Lower lobe of right lung (tissue), 2 donors: ENCODE measurements at regions not wholly inside any gene's neighbourhood (a gene's known extent, or its start where the extent isn't known, plus 50 kb on each side); places are given as distances from the start of the nearest gene placed in this dataset.

Source experiments
- ATAC-seq, 2 donors: fragments of 200-7000 bp; cut with Tn5 transposase; one replicate each; pipeline ENCODE4 v1.9.1; 2020 to 2022; ENCODE audit warnings: mild to moderate bottlenecking in 2 of 2, moderate library complexity in 2 of 2
- DNase-seq: peaks from one replicate; pipeline ENCODE4 v3.0.0-alpha.2; 2020
- H3K27ac ChIP-seq: fragments of 200-600 bp; one replicate; pipeline ENCODE4 v1.8.0; 2022
- H3K27me3 ChIP-seq: fragments of 200-600 bp; one replicate; pipeline ENCODE4 v1.8.0; 2022; ENCODE audit warnings: low read depth
- H3K36me3 ChIP-seq: fragments of 200-600 bp; one replicate; pipeline ENCODE4 v1.8.0; 2022; ENCODE audit warnings: mild to moderate bottlenecking
- H3K4me1 ChIP-seq: fragments of 200-600 bp; one replicate; pipeline ENCODE4 v1.8.0; 2022
- H3K4me3 ChIP-seq: fragments of 200-600 bp; one replicate; pipeline ENCODE4 v1.8.0; 2022; ENCODE audit warnings: mild to moderate bottlenecking
- H3K9me3 ChIP-seq: fragments of 200-600 bp; one replicate; pipeline ENCODE4 v1.8.0; 2022
- CTCF ChIP-seq: fragments of 200-600 bp; IDR thresholded peaks from one replicate; pipeline ENCODE4 v1.8.0; 2022; ENCODE audit warnings: antibody characterized with exemption, mild to moderate bottlenecking
- intact Hi-C: fragments of 100-400 bp; cut with DNase I; formaldehyde crosslinking; loops from one replicate; pipeline ENCODE4 v1.11.0; 2022
- donor health status: DM: no; HTN: yes; CAD: no; lungs with severe emphysema.

GRCh38 chr11:101810546-101810945 is 104.3 kb upstream of the CEP126 start:
- DNase-seq (no peak), ATAC-seq (peak in 1 of 2 donors; percentile 41)
- H3K9me3 ChIP-seq: no peaks in the 10 kb centered on the region
- intact Hi-C loops: no loop called here
- no peak overlapping the region for H3K4me3 ChIP-seq
- H3K36me3 ChIP-seq: no peaks in the 10 kb centered on the region
- H3K27me3 ChIP-seq: no peaks in the 10 kb centered on the region
- no peak for TF ChIP-seq CTCF
- no peaks in the 10 kb centered on the region for H3K4me1 ChIP-seq
- no peak overlapping the region for H3K27ac ChIP-seq

GRCh38 chr11:101807531-101807930 is 107.3 kb upstream of the CEP126 start:
- Histone ChIP-seq H3K27ac (peak overlapping the region; percentile 1), H3K4me3 (no peak overlapping the region), H3K27me3 (no peaks in the 10 kb centered on the region), H3K9me3 (no peaks in the 10 kb centered on the region), H3K36me3 (no peaks in the 10 kb centered on the region), H3K4me1 (no peaks in the 10 kb centered on the region)
- intact Hi-C loops: no loop called here
- no peak for TF ChIP-seq CTCF
- ATAC-seq: no peak
- no peak for DNase-seq

- H3K4me3 ChIP-seq: no peak overlapping the region
- DNase-seq: no peak
- no peaks in the 10 kb centered on the region for H3K4me1 ChIP-seq
- H3K36me3 ChIP-seq: no peaks in the 10 kb centered on the region
- intact Hi-C loops: no loop called here
- H3K27me3 ChIP-seq: no peaks in the 10 kb centered on the region
- no peak for ATAC-seq
- H3K9me3 ChIP-seq: no peaks in the 10 kb centered on the region
- TF ChIP-seq CTCF: no peak
- H3K27ac ChIP-seq: no peak overlapping the region
These were observed 111.2 kb upstream of the CEP126 start for GRCh38 chr11:101803651-101804050.

- DNase-seq: no peak
- Histone ChIP-seq H3K36me3 (no peaks in the 10 kb centered on the region), H3K27ac (no peak overlapping the region), H3K27me3 (no peaks in the 10 kb centered on the region), H3K9me3 (no peaks in the 10 kb centered on the region), H3K4me1 (no peaks in the 10 kb centered on the region), H3K4me3 (no peak overlapping the region)
- intact Hi-C loops: no loop called here
- no peak for ATAC-seq
- no peak for TF ChIP-seq CTCF
These were observed 117.5 kb upstream of the CEP126 start for GRCh38 chr11:101797335-101797734.

GRCh38 chr11:101792814-101793213 is 122.0 kb upstream of the CEP126 start:
- no peaks in the 10 kb centered on the region for H3K9me3 ChIP-seq
- H3K27ac ChIP-seq: no peak overlapping the region
- no peak for TF ChIP-seq CTCF
- no peaks in the 10 kb centered on the region for H3K27me3 ChIP-seq
- no peaks in the 10 kb centered on the region for H3K4me1 ChIP-seq
- intact Hi-C loops: no loop called here
- DNase-seq (no peak), ATAC-seq (peak in 1 of 2 donors; percentile 73)
- no peak overlapping the region for H3K4me3 ChIP-seq
- H3K36me3 ChIP-seq: no peaks in the 10 kb centered on the region

- no peaks in the 10 kb centered on the region for H3K9me3 ChIP-seq
These were observed 127.9 kb upstream of the CEP126 start for GRCh38 chr11:101786916-101787315.

More at GRCh38 chr11:101786916-101787315, 127.9 kb upstream of the CEP126 start:
- no peak overlapping the region for H3K27ac ChIP-seq
- intact Hi-C loops: no loop called here
- no peaks in the 10 kb centered on the region for H3K36me3 ChIP-seq
- no peak for TF ChIP-seq CTCF
- H3K4me1 ChIP-seq: no peaks in the 10 kb centered on the region
- ATAC-seq (no peak), DNase-seq (no peak)
- no peaks in the 10 kb centered on the region for H3K27me3 ChIP-seq
- H3K4me3 ChIP-seq: no peak overlapping the region
